HEK293 (cell line): ENCODE measurements at regions not wholly inside any gene's neighbourhood (a gene's known extent, or its start where the extent isn't known, plus 50 kb on each side); places are given as distances from the start of the nearest gene placed in this dataset.

Experiments used
- CTCF ChIP-seq: fragments of 450-650 bp; formaldehyde crosslinking; IDR thresholded peaks from 2 replicates; pipeline ENCODE4 v1.5.1; 2016; ENCODE audit warnings: missing biosample characterization, missing genetic modification characterization
- TRIM28 ChIP-seq: IDR thresholded peaks from 2 replicates; pipeline ENCODE4 v1.6.1; 2011; ENCODE audit warnings: low read length, control low read depth, borderline replicate concordance
- ZNF18 ChIP-seq: fragments of 450-650 bp; formaldehyde crosslinking; IDR thresholded peaks from 2 replicates; pipeline ENCODE4 v1.5.1; 2016; ENCODE audit warnings: missing biosample characterization, missing genetic modification characterization
- ZNF184 ChIP-seq: fragments of 450-650 bp; IDR thresholded peaks from 2 replicates; pipeline ENCODE4 v1.5.1; 2018; ENCODE audit warnings: missing biosample characterization, mild to moderate bottlenecking, missing genetic modification characterization
- ZNF510 ChIP-seq: fragments of 450-650 bp; formaldehyde crosslinking; IDR thresholded peaks from 2 replicates; pipeline ENCODE4 v1.5.1; 2018; ENCODE audit warnings: mild to moderate bottlenecking, missing genetic modification characterization, missing biosample characterization; ENCODE audit not compliant: insufficient replicate concordance
- ZNF513 ChIP-seq: fragments of 450-650 bp; IDR thresholded peaks from 2 replicates; pipeline ENCODE4 v1.5.1; 2018; ENCODE audit warnings: missing biosample characterization, missing genetic modification characterization
- ZNF629 ChIP-seq: fragments of 450-650 bp; formaldehyde crosslinking; IDR thresholded peaks from 2 replicates; pipeline ENCODE4 v1.5.1; 2017; ENCODE audit warnings: missing biosample characterization, missing genetic modification characterization

GRCh38 chr12:24325331-24325730, 375.9 kb upstream of the SOX5 start:
- TF ChIP-seq CTCF (no peak), ZNF510 (no peak), TRIM28 (no peak), ZNF184 (tag by site-specific recombination) (no peak), ZNF629 (no peak), ZNF18 (tag by site-specific recombination) (no peak), ZNF513 (tag by site-specific recombination) (no peak)
